ENCODE measurements at regions not wholly inside any gene's neighbourhood (a gene's known extent, or its start where the extent isn't known, plus 50 kb on each side); places are given as distances from the start of the nearest gene placed in this dataset.

DNA sequence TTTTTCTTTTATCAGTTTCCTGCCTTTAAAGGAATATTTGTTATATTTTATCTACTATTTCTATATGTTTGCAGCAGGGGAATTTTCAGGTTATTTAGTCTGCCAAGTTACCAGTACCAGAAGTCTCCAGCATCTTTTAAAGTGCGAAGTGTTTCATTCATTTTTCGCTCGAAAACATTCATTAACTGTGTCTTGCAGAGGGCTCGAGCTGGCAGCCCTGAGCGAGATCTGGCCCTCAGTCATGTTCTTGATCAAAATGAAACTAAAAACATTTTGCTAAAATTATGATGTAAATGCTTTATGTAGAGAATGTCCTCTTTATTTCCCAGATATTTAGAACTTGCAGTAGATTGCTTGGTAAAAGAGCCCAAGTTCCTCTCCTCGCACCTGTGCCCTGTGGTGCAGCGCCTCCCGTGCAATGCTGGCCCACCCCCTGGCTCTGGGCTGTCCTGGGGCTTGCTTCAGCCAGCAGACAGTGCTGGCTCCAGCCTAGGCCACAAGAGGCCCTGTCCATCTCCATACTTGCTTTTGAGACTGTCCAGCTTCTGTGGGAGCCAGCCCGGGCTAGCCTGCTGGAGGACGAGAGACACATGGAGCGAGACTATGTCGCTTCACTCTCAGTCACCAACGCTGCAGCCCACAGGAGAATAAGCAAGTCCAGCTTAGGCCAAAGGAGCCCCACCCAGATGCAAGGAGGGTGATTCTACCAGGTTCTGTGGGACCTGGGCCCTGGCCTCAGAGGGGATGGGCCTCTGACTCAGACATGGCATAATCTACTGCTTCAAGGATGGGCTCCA lies 71.9 kb upstream of the PRR23E start:
- Mint-ChIP-seq H3K9me3 (no peaks in the 10 kb centered on the region), H3K4me3 (no peak overlapping the region), H3K27ac (no peak overlapping the region), H3K27me3 (peaks cover 28% of the 10 kb centered on the region), H3K4me1 (no peaks in the 10 kb centered on the region), H3K36me3 (ENCODE audit: low read depth) (no peaks in the 10 kb centered on the region)
- ATAC-seq (ENCODE audit: low read depth) = no peak
- ChIA-PET CTCF (no interaction called here), POLR2A (no interaction called here)
- DNase-seq = no peak
- intact Hi-C loops (cut with micrococcal nuclease) = no loop called here
- TF ChIP-seq, protein P1, sequence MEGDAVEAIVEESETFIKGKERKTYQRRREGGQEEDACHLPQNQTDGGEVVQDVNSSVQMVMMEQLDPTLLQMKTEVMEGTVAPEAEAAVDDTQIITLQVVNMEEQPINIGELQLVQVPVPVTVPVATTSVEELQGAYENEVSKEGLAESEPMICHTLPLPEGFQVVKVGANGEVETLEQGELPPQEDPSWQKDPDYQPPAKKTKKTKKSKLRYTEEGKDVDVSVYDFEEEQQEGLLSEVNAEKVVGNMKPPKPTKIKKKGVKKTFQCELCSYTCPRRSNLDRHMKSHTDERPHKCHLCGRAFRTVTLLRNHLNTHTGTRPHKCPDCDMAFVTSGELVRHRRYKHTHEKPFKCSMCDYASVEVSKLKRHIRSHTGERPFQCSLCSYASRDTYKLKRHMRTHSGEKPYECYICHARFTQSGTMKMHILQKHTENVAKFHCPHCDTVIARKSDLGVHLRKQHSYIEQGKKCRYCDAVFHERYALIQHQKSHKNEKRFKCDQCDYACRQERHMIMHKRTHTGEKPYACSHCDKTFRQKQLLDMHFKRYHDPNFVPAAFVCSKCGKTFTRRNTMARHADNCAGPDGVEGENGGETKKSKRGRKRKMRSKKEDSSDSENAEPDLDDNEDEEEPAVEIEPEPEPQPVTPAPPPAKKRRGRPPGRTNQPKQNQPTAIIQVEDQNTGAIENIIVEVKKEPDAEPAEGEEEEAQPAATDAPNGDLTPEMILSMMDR (IDR thresholded peaks at IDR 0.05) = no peak

DNA sequence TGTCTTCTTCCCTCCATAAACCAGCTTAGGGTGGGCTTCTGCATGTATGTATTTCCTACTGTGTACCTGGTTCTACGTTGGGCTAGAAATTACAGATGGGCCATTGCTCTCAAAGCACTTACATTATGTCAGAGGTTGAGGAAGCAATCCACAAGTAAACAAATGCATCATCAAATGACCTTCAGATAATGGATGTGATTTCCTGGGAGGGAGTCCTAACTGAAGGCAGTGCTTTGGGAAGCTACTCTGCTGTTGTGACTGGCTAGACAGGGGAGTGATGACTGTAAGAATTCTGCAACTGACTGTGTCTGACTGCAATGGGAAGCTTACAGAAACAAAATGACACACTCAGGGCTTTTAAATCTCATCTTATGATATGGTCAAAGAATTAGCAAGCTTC lies 71.0 kb upstream of the PRR23E start:
- TF ChIP-seq, protein P1 (IDR thresholded peaks at IDR 0.05) = no peak
- DNase-seq = no peak
- Mint-ChIP-seq H3K27ac (no peak overlapping the region), H3K27me3 (peaks cover 28% of the 10 kb centered on the region), H3K4me3 (no peak overlapping the region), H3K36me3 (ENCODE audit: low read depth) (no peaks in the 10 kb centered on the region), H3K4me1 (no peaks in the 10 kb centered on the region), H3K9me3 (no peaks in the 10 kb centered on the region)
- intact Hi-C loops (cut with micrococcal nuclease) = no loop called here
- CTCF ChIA-PET = no interaction called here
- POLR2A ChIA-PET = no interaction called here
- ATAC-seq (ENCODE audit: low read depth) = no peak

DNA sequence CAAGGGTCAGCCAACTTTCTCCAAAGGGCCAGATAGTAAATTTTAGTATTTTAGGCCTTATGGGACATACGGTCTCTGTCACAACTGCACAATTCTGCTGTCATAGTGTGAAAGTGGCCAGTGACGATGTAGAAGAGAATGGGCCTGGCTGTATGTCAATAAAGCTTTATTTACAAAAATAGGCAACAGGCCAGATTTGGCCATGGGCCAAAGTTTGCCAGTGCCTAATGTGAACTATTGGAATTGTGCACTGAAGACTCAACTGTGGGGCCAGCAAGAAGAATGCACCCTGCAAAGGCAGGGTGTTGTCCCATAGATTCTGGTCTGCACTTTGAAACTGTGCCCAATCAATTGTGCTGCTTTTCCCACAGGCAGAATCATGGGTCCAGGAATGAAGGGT lies 69.4 kb upstream of the PRR23E start:
- no peak for DNase-seq
- ChIA-PET POLR2A (no interaction called here), CTCF (no interaction called here)
- TF ChIP-seq, protein P1 (IDR thresholded peaks at IDR 0.05) = no peak
- Mint-ChIP-seq H3K36me3 (ENCODE audit: low read depth) (no peaks in the 10 kb centered on the region), H3K9me3 (no peaks in the 10 kb centered on the region), H3K27ac (no peak overlapping the region), H3K4me1 (no peaks in the 10 kb centered on the region), H3K4me3 (no peak overlapping the region), H3K27me3 (peaks cover 25% of the 10 kb centered on the region)
- no peak for ATAC-seq (ENCODE audit: low read depth)
- intact Hi-C loops (cut with micrococcal nuclease) = no loop called here

DNA sequence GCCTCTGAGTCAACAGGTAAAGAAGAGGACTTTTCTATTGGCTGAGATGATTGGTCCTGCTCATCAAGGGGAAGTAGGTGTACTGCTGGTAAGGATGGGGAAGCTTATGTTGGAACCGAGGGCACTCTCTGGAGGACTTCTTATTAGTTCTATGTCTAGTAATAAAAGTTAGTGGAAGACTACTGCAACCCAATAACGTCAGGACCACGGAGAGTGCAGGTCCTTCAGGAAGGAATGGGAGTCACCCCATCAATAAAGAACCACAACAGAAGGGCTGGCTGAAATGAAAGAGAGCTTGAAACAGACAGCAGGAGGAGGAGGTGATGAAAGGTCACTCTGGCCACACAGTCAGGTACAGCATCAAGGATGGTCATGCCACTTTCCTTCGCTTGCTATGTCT lies 68.8 kb upstream of the PRR23E start:
- H3K27ac Mint-ChIP-seq = no peak overlapping the region
- intact Hi-C loops (cut with micrococcal nuclease) = no loop called here
- DNase-seq (no peak), ATAC-seq (ENCODE audit: low read depth) (no peak)
- TF ChIP-seq, protein P1 (IDR thresholded peaks at IDR 0.05) = no peak
- no peaks in the 10 kb centered on the region for H3K9me3 Mint-ChIP-seq
- H3K4me3 Mint-ChIP-seq = no peak overlapping the region
- H3K4me1 Mint-ChIP-seq = no peaks in the 10 kb centered on the region
- ChIA-PET POLR2A (no interaction called here), CTCF (no interaction called here)
- no peaks in the 10 kb centered on the region for H3K36me3 Mint-ChIP-seq (ENCODE audit: low read depth)
- H3K27me3 Mint-ChIP-seq = peaks cover 25% of the 10 kb centered on the region

DNA sequence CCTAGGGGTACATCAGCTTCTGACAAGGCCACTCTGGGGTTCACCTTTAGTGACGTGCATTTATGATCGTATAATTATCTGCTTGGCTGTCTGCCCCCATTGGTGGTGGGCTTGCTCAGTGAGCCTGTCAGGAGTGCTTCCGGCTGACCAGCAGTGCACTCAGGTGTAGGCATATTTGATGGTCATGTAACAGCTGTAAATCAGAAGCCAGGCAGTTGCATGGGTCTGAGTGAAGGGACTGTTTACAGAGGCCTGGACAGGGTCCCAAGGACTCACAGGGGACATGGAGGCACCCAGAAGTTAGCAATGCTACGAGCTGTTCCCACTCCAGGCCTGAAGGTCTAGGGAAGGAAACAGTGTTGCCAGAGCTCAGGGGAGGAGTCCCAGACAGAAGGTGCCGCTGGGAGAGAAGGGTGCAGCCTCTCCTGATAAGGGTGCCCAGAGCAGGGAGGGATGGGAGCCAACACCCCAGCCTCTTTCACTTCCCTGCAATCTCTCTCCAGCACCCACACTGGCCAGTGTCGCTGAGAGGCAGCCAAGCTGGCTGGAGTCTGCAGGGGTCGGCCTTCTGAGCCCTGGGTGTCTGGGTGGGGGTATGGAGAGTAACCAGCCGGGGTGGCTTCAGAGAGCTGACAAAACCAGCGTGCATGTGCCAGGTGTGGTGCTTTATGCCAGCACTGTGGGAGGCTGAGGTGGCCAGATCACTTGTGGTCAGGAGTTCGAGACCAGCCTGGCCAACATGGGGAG lies 61.3 kb upstream of the PRR23E start:
- Mint-ChIP-seq H3K27ac (no peak overlapping the region), H3K9me3 (no peaks in the 10 kb centered on the region), H3K4me1 (no peaks in the 10 kb centered on the region), H3K4me3 (no peak overlapping the region), H3K36me3 (ENCODE audit: low read depth) (no peaks in the 10 kb centered on the region), H3K27me3 (peaks cover 21% of the 10 kb centered on the region)
- TF ChIP-seq, protein P1 (IDR thresholded peaks at IDR 0.05) = no peak
- ATAC-seq (ENCODE audit: low read depth) (no peak), DNase-seq (no peak)
- ChIA-PET CTCF (no interaction called here), POLR2A (no interaction called here)
- intact Hi-C loops (cut with micrococcal nuclease) = no loop called here
